GM12878 (cell line): ENCODE measurements at regions not wholly inside any gene's neighbourhood (a gene's known extent, or its start where the extent isn't known, plus 50 kb on each side); places are given as distances from the start of the nearest gene placed in this dataset.

Experiments used
- CBX5 ChIP-seq: sonication (generic); IDR thresholded peaks from 2 replicates; pipeline ENCODE4 v1.6.1; 2016; ENCODE audit warnings: low read depth, moderate library complexity, mild to moderate bottlenecking, inconsistent platforms
- DPF2 ChIP-seq: fragments of 450-650 bp; IDR thresholded peaks from 2 replicates; pipeline ENCODE4 v1.6.1; 2017; ENCODE audit warnings: mild to moderate bottlenecking
- FOXM1 ChIP-seq: IDR thresholded peaks from 2 replicates; pipeline ENCODE4 v1.6.1; 2012; ENCODE audit warnings: low read depth, mild to moderate bottlenecking, inconsistent platforms, low read length, moderate library complexity
- GATAD2B ChIP-seq: fragments of 450-650 bp; conservative IDR thresholded peaks from 2 replicates; pipeline ENCODE4 v1.6.1; 2017; ENCODE audit warnings: low read depth, mild to moderate bottlenecking, moderate library complexity
- HCFC1 ChIP-seq: fragments of 150-350 bp; IDR thresholded peaks from 2 replicates; pipeline ENCODE4 v1.6.1; 2014; ENCODE audit warnings: low read length
- IRF4 ChIP-seq: IDR thresholded peaks from 2 replicates; pipeline ENCODE4 v1.6.1; 2011; ENCODE audit warnings: low read depth, low read length
- LARP7 ChIP-seq: fragments of 450-650 bp; IDR thresholded peaks from 2 replicates; pipeline ENCODE4 v1.6.1; 2017; ENCODE audit warnings: mild to moderate bottlenecking
- MAX ChIP-seq: IDR thresholded peaks from 2 replicates; pipeline ENCODE4 v1.6.1; 2012; ENCODE audit warnings: low read depth, low read length, improper control_type of control experiment
- MEF2B ChIP-seq: fragments of 450-650 bp; IDR thresholded peaks from 2 replicates; pipeline ENCODE4 v1.6.1; 2018; ENCODE audit warnings: mild to moderate bottlenecking, moderate library complexity; ENCODE audit not compliant: partially characterized antibody, poor library complexity, severe bottlenecking
- NFIC ChIP-seq: IDR thresholded peaks from 2 replicates; pipeline ENCODE4 v1.6.1; 2012; ENCODE audit warnings: low read depth, mild to moderate bottlenecking, inconsistent platforms, low read length, moderate library complexity
- NRF1 ChIP-seq: conservative IDR thresholded peaks from 2 replicates; pipeline ENCODE4 v1.6.1; 2011; ENCODE audit warnings: mild to moderate bottlenecking, low read depth, low read length, improper control_type of control experiment
- PAX5 ChIP-seq: IDR thresholded peaks from 2 replicates; pipeline ENCODE4 v1.6.1; 2011; ENCODE audit warnings: low read depth, low read length, borderline replicate concordance
- SIX5 ChIP-seq: IDR thresholded peaks from 2 replicates; pipeline ENCODE4 v1.6.1; 2011; ENCODE audit warnings: mild to moderate bottlenecking, low read depth, low read length, moderate library complexity; ENCODE audit not compliant: severe bottlenecking
- SMARCA5 ChIP-seq: fragments of 450-650 bp; IDR thresholded peaks from 2 replicates; pipeline ENCODE4 v1.6.1; 2017; ENCODE audit warnings: mild to moderate bottlenecking
- SREBF2 ChIP-seq: IDR thresholded peaks from 2 replicates; pipeline ENCODE4 v1.6.1; 2012; ENCODE audit warnings: mild to moderate bottlenecking, low read length
- TCF12 ChIP-seq: IDR thresholded peaks from 2 replicates; pipeline ENCODE4 v1.6.1; 2011; ENCODE audit warnings: low read depth, mild to moderate bottlenecking, low read length
- ZNF687 ChIP-seq: fragments of 450-650 bp; IDR thresholded peaks from 2 replicates; pipeline ENCODE4 v1.6.1; 2017; ENCODE audit warnings: mild to moderate bottlenecking, moderate library complexity
- TF ChIP-seq, protein P1 (sequence below): fragments of 450-650 bp; IDR thresholded peaks from 2 replicates; pipeline ENCODE4 v1.6.1; 2016; ENCODE audit warnings: mild to moderate bottlenecking

DNA sequence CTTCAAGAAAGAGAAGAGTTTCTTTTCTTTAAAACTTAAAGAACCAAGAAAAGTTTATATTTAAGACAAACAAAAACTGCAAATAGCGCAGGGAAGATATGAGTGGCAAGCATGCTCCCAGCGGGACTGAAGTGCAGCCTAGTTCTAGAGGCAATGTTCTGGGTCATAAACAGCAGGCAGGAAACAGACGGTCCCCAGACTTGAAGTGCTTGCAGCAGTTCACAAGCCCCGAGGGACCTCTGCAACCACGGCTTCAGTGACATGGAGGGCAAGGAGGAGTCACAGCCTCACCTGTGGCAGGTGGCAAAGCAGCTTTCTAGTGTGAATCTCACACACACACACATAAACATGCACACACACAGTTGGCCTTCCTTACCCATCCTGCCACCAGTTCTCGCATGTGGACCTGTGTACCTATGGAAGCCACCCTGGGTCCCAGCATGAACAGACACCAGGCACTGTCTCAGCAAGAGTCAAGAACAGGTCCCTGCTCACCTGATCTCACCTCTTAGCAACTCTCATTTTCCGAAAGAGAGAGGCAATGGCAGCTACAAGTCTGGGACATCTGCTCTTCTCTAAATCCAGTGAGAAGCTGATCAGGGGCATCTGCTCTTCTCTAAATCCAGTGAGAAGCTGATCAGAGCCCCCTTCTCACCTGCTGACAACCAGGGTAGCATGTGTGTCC, 162.0 kb downstream of the EFNB2 start (continued):
- TF ChIP-seq SMARCA5 (0 out of 2 replicates have a peak, but pooled peaks have one; percentile 83), FOXM1 (no peak), CBX5 (0 out of 2 replicates have a peak, but pooled peaks have one; percentile 7), IRF4 (no peak), GATAD2B (peak; percentile 54; the same call in 1 of the 2 replicates), SIX5 (no peak), MAX (no peak), NRF1 (no peak), PAX5 (no peak), LARP7 (peak; percentile 54; the same call in 1 of the 2 replicates), ZNF687 (peak; percentile 10; the same call in 1 of the 2 replicates), HCFC1 (no peak), MEF2B (peak; percentile 92), DPF2 (0 out of 2 replicates have a peak, but pooled peaks have one; percentile 61), SREBF2 (no peak), TCF12 (peak; percentile 58; the same call in 1 of the 2 replicates), NFIC (0 out of 2 replicates have a peak, but pooled peaks have one; percentile 2)
- TF ChIP-seq, protein P1, sequence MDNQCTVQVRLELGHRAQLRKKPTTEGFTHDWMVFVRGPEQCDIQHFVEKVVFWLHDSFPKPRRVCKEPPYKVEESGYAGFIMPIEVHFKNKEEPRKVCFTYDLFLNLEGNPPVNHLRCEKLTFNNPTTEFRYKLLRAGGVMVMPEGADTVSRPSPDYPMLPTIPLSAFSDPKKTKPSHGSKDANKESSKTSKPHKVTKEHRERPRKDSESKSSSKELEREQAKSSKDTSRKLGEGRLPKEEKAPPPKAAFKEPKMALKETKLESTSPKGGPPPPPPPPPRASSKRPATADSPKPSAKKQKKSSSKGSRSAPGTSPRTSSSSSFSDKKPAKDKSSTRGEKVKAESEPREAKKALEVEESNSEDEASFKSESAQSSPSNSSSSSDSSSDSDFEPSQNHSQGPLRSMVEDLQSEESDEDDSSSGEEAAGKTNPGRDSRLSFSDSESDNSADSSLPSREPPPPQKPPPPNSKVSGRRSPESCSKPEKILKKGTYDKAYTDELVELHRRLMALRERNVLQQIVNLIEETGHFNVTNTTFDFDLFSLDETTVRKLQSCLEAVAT: no peak
